Loucy (cell line): ENCODE measurements at regions not wholly inside any gene's neighbourhood (a gene's known extent, or its start where the extent isn't known, plus 50 kb on each side); places are given as distances from the start of the nearest gene placed in this dataset.

ENCODE experiments used
- H2AFZ ChIP-seq: fragments of 200-600 bp; sonication (generic); 2 replicates; pipeline ENCODE4 v1.6.0; 2016; ENCODE audit warnings: antibody characterized with exemption, mild to moderate bottlenecking, low read length, moderate library complexity
- H3F3A ChIP-seq: fragments of 200-600 bp; 2 replicates; pipeline ENCODE4 v1.6.0; 2016; ENCODE audit warnings: antibody characterized with exemption, low read depth, mild to moderate bottlenecking
- H3K27me3 ChIP-seq: fragments of 200-600 bp; sonication (generic); 2 replicates; pipeline ENCODE4 v1.6.1; 2014; ENCODE audit warnings: low read length, mild to moderate bottlenecking; ENCODE audit not compliant: insufficient read depth, poor library complexity, severe bottlenecking
- H3K36me3 ChIP-seq: fragments of 200-600 bp; sonication (generic); 2 replicates; pipeline ENCODE4 v1.6.1; 2016; ENCODE audit warnings: low read length; ENCODE audit not compliant: insufficient read depth
- H3K4me1 ChIP-seq: fragments of 200-600 bp; sonication (generic); 2 replicates; pipeline ENCODE4 v1.5.1; 2014; ENCODE audit warnings: low read length, mild to moderate bottlenecking; ENCODE audit not compliant: insufficient read depth, poor library complexity, severe bottlenecking
- H3K4me2 ChIP-seq: fragments of 200-600 bp; sonication (generic); 2 replicates; pipeline ENCODE4 v1.6.0; 2014; ENCODE audit warnings: antibody characterized with exemption, low read length, low read depth, mild to moderate bottlenecking; ENCODE audit not compliant: poor library complexity, severe bottlenecking
- H3K4me3 ChIP-seq: fragments of 200-600 bp; sonication (generic); 2 replicates; pipeline ENCODE4 v1.5.1; 2014; ENCODE audit warnings: low read length, mild to moderate bottlenecking, mixed read lengths; ENCODE audit not compliant: poor library complexity, severe bottlenecking
- H3K79me2 ChIP-seq: fragments of 200-600 bp; sonication (generic); 2 replicates; pipeline ENCODE4 v1.6.1; 2014; ENCODE audit warnings: low read length; ENCODE audit not compliant: insufficient read depth
- H3K9ac ChIP-seq: fragments of 200-600 bp; sonication (generic); 2 replicates; pipeline ENCODE4 v1.6.0; 2014; ENCODE audit warnings: mild to moderate bottlenecking, low read depth, low read length, moderate library complexity; ENCODE audit not compliant: poor library complexity, severe bottlenecking
- H3K9me2 ChIP-seq: fragments of 200-600 bp; sonication (generic); replicated peaks from 2 replicates; pipeline ENCODE4 v1.6.1; 2016; ENCODE audit warnings: low read depth, low read length, mixed read lengths
- H3K9me3 ChIP-seq: fragments of 200-600 bp; sonication (generic); 2 replicates; pipeline ENCODE4 v1.6.1; 2014; ENCODE audit warnings: mild to moderate bottlenecking, antibody characterized with exemption, low read length, low read depth; ENCODE audit not compliant: insufficient read depth
- H4K20me1 ChIP-seq: fragments of 200-600 bp; sonication (generic); 2 replicates; pipeline ENCODE4 v1.6.0; 2014; ENCODE audit warnings: antibody characterized with exemption, low read length, mild to moderate bottlenecking; ENCODE audit not compliant: insufficient read depth, poor library complexity, severe bottlenecking
- EZH2phosphoT487 ChIP-seq: fragments of 200-600 bp; IDR thresholded peaks from 2 replicates; pipeline ENCODE4 v1.6.1; 2018; ENCODE audit warnings: antibody characterized with exemption, mild to moderate bottlenecking, moderate library complexity, borderline replicate concordance
- TF ChIP-seq, protein P1 (sequence below): fragments of 200-600 bp; sonication (generic); conservative IDR thresholded peaks from 2 replicates; pipeline ENCODE4 v1.5.1; 2014; ENCODE audit warnings: mild to moderate bottlenecking, antibody characterized with exemption, low read length

GRCh38 chr5:21236104-21236503 is 1248.1 kb upstream of the CDH18 start:
- no peaks in the 10 kb centered on the region for H3K27me3 ChIP-seq
- H3K4me3 ChIP-seq = no peak overlapping the region
- no peaks in the 10 kb centered on the region for H3K36me3 ChIP-seq
- no peak for TF ChIP-seq EZH2phosphoT487
- TF ChIP-seq, protein P1, sequence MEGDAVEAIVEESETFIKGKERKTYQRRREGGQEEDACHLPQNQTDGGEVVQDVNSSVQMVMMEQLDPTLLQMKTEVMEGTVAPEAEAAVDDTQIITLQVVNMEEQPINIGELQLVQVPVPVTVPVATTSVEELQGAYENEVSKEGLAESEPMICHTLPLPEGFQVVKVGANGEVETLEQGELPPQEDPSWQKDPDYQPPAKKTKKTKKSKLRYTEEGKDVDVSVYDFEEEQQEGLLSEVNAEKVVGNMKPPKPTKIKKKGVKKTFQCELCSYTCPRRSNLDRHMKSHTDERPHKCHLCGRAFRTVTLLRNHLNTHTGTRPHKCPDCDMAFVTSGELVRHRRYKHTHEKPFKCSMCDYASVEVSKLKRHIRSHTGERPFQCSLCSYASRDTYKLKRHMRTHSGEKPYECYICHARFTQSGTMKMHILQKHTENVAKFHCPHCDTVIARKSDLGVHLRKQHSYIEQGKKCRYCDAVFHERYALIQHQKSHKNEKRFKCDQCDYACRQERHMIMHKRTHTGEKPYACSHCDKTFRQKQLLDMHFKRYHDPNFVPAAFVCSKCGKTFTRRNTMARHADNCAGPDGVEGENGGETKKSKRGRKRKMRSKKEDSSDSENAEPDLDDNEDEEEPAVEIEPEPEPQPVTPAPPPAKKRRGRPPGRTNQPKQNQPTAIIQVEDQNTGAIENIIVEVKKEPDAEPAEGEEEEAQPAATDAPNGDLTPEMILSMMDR = no peak
- H2AFZ ChIP-seq = no peak overlapping the region
- no peaks in the 10 kb centered on the region for H3K4me1 ChIP-seq
- H3K4me2 ChIP-seq = no peak overlapping the region
- no peaks in the 10 kb centered on the region for H3K79me2 ChIP-seq
- no peak overlapping the region for H3K9ac ChIP-seq
- no peaks in the 10 kb centered on the region for H4K20me1 ChIP-seq
- no peaks in the 10 kb centered on the region for H3K9me3 ChIP-seq
- H3F3A ChIP-seq = no peaks in the 10 kb centered on the region
- no peaks in the 10 kb centered on the region for H3K9me2 ChIP-seq

- no peaks in the 10 kb centered on the region for H3K9me3 ChIP-seq
- no peak for TF ChIP-seq EZH2phosphoT487
- TF ChIP-seq, protein P1 = no peak
- no peaks in the 10 kb centered on the region for H3K36me3 ChIP-seq
- H2AFZ ChIP-seq = no peak overlapping the region
- no peaks in the 10 kb centered on the region for H3F3A ChIP-seq
- H3K9ac ChIP-seq = no peak overlapping the region
- no peaks in the 10 kb centered on the region for H3K9me2 ChIP-seq
- no peaks in the 10 kb centered on the region for H3K79me2 ChIP-seq
- no peaks in the 10 kb centered on the region for H3K27me3 ChIP-seq
- H3K4me1 ChIP-seq = no peaks in the 10 kb centered on the region
- no peak overlapping the region for H3K4me3 ChIP-seq
- H3K4me2 ChIP-seq = no peak overlapping the region
- no peaks in the 10 kb centered on the region for H4K20me1 ChIP-seq
Observed at GRCh38 chr5:21225223-21226064, 1237.4 kb upstream of the CDH18 start.

- Histone ChIP-seq H3K9me2 (no peaks in the 10 kb centered on the region), H3K36me3 (no peaks in the 10 kb centered on the region), H3K9me3 (no peaks in the 10 kb centered on the region), H3K4me3 (no peak overlapping the region), H3F3A (no peaks in the 10 kb centered on the region), H3K79me2 (no peaks in the 10 kb centered on the region), H3K4me1 (no peaks in the 10 kb centered on the region), H4K20me1 (no peaks in the 10 kb centered on the region), H3K4me2 (no peak overlapping the region), H3K27me3 (no peaks in the 10 kb centered on the region), H2AFZ (no peak overlapping the region), H3K9ac (no peak overlapping the region)
- TF ChIP-seq EZH2phosphoT487 = no peak
Observed at GRCh38 chr5:21221616-21222015, 1233.6 kb upstream of the CDH18 start.

DNA sequence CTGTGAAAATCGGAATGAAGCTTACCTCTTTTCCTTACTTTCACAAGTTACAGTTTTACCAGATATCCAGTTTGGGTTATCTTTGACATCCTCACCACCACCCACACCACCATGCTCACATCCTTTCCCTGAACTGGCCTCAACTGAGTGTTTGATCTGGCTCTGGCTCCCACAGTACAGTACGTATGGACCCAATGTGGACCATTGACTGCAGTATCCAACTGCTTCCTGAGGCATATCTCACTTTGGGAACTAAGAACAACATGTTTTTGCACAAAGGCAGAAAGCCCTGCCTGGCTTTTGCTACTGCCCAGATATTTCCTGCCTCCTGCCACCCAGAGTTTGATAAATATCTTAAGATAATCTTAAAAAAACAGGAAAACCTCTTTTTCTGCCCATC is 1232.0 kb upstream of the CDH18 start:
- no peaks in the 10 kb centered on the region for H4K20me1 ChIP-seq
- no peak overlapping the region for H3K4me2 ChIP-seq
- H3K79me2 ChIP-seq = no peaks in the 10 kb centered on the region
- TF ChIP-seq, protein P1 = no peak
- no peak for TF ChIP-seq EZH2phosphoT487
- H3K36me3 ChIP-seq = no peaks in the 10 kb centered on the region
- no peaks in the 10 kb centered on the region for H3K9me3 ChIP-seq
- no peak overlapping the region for H3K9ac ChIP-seq
- no peaks in the 10 kb centered on the region for H3F3A ChIP-seq
- no peak overlapping the region for H3K4me3 ChIP-seq
- H3K27me3 ChIP-seq = no peaks in the 10 kb centered on the region
- no peaks in the 10 kb centered on the region for H3K9me2 ChIP-seq
- H3K4me1 ChIP-seq = no peaks in the 10 kb centered on the region
- no peak overlapping the region for H2AFZ ChIP-seq
